NCI-H1436 (cell line): ENCODE measurements at regions not wholly inside any gene's neighbourhood (a gene's known extent, or its start where the extent isn't known, plus 50 kb on each side); places are given as distances from the start of the nearest gene placed in this dataset.

Experiments used
- DNase-seq: peaks from one replicate; lab custom pipeline; 2025; lab: John Stamatoyannopoulos, UW

DNA sequence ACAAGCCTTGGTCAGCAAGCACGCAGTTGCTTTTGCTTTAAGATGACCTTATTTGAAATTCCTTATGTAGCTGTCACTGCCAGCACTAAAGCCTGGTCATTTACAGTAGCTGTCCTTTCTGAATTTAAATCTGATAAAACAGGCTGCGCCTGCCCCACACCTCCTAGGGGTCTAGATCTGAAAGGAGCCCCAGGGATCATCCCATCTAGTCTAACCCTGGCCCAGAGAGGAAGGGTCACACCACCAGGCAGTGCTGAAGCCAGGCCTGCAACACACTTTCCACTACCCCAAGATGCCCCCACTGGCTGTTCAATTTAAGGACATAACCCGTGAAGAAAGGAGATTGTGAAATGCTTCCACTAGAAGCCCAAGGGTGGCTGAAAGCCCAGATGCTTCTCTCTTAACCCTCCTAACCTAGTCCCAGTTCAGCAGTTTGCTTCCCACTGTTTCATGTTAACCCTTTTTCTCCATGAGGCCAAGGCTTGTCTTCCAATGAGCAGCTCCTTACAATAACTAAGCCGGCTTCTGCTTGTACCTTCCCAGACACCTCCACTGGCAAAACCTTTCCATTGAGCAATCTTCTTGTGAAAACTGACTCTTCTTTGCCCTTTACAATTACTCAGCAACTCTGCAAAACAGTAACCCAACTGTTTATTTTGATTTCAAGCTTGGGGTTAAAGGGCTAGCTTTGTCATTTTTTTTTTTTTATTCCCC is 198.9 kb upstream of the LPP start:
- no peak for DNase-seq

DNA sequence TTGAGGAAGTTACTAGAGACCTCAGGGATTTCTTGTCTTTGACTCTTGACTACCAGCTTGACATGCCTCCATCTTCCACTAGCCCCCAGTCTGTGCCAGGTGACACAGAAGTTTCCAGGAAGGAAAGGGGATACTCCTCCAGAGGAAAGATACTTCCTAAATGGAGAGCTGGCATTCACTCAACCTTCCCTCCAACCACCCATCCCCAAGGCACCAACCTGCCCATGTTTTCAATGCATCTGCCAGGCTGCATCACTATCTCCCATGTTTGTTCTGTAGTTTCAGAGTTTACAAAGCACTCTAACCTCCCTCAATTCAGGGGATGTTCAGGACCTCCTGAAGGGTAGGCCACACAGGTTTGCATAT is 198.4 kb upstream of the LPP start:
- no peak for DNase-seq

DNA sequence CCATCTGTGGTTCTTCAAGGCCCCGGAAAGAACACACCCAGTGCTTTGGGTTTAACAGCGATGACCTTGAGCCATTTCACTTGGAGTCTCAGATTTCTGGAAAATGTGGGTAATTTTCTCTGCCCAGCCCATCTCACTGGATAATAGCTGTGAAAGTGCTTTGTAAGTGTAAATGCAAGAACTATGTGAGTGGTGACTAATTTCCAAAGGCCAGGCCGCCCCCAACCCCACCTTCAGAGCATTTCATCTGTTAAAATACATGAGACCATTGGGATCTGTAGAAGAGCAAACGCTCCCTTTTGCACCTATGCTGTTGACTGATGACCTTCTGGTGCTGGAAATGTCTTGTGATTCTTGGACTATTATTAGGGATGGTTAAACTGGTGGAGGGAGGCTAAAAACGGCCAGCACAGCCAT is 196.8 kb upstream of the LPP start:
- DNase-seq, result no peak

DNA sequence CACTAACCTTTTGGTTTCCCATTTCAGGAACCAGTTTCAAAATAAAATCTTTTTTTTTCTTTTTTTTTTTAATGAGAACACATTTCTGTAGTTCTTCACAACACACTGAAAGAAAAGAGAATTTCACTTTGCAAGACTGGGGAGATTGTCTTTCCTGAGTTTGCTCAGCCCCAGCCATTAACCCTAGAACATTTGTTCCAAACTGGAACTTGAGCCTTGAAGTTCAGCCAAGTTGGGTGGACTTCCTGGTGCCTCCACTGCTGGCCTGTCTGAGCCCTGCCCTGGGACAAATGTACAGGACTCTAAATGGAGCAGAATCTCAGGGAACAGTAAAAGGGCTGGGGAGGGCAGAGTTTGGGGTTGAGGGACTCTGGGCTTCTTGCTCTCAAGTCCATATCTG is 196.4 kb upstream of the LPP start:
- DNase-seq, result no peak

DNA sequence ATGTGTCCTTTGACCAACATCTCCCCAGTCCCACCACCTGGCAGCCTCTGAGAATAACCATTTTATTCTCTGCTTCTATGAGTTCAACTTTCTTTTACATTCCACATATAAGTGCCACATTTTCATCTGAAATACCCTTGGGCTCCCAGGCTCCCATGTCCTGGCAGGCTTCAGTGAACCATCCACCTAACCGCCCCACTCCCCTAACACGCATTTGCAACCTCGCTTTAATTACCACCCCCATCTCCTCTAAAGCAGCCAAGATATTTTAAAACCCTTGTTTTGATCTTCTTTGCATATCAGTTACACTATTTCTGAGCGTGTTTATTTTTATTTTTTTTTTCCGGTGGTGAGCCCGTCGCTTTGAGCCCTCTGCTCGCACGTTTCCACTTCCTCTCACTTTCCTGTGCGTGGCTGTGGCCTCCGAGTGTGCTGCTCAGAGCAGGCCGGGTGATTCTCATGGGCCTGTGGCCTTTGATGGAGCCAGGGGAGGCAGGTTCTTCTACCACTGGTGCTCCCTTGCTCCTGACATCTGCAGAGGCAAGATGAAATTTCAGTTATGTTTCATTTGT is 195.4 kb upstream of the LPP start:
- no peak for DNase-seq

DNA sequence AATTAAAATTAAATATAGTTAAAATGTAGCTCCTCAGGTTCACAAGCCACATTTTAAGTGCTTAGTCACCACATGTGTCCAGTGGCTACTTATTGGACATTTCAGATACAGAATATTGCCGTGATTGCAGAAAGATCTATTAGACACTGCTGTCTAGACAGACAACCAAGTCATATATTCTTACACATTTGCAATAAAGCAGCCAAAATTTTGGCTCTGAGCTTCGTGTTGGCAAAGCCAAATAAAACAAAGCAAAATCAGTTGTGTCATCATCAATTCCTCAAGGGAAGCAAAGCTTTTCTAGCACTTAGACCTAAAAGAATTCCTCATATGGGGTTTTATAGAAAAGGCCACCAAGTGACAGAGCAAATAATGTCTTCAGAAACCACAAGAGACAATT is 193.1 kb upstream of the LPP start:
- DNase-seq, result no peak

DNA sequence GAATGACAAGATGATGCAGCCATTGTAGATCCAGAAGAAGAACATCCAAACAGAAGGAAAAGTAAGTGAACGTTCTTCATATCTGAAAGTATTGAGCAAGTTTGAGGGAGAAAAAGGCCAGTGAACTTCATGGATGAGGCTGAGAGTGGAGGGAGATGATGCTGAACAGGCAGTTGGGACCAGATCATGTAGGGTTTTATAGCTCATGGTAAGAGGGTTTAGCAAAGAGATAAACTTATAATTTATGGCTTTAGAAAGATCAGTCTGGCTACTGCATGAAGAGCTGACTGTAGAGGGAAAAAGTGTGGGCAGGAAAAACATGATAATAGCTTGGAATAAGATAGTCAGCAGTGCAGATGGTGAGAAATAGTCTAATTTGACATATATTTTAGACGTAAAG is 192.6 kb upstream of the LPP start:
- no peak for DNase-seq

DNA sequence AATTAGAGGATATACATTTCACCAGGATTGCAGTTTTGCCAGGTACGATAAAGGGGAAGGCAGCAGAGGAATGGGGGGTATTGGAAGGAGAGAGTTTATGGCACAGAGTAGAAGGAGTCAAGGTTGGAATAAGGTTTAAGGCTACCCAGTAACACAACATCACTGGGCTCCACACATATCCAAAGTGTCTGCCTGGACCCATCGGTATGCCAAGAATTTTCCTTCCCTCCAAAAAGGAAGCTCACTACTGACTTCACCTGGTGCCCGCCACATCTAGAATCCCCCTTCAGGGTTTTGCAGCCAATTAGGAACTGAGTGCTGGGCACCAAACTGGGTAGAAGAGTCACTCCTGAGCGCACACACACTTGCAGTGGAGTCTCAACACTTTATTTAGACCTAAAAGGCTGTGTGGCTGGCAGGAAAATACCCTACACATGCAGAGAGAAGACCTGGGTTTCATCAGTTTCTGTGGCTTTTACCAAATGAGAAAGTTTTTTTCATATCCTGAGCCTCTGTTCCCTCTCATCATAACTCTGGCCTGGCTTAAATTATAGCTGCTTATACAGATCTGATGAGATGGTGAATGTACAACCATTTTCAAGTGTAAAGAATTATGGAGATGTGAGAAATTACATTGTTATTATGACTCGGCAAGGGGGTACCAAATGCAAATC is 190.8 kb upstream of the LPP start:
- no peak for DNase-seq

DNA sequence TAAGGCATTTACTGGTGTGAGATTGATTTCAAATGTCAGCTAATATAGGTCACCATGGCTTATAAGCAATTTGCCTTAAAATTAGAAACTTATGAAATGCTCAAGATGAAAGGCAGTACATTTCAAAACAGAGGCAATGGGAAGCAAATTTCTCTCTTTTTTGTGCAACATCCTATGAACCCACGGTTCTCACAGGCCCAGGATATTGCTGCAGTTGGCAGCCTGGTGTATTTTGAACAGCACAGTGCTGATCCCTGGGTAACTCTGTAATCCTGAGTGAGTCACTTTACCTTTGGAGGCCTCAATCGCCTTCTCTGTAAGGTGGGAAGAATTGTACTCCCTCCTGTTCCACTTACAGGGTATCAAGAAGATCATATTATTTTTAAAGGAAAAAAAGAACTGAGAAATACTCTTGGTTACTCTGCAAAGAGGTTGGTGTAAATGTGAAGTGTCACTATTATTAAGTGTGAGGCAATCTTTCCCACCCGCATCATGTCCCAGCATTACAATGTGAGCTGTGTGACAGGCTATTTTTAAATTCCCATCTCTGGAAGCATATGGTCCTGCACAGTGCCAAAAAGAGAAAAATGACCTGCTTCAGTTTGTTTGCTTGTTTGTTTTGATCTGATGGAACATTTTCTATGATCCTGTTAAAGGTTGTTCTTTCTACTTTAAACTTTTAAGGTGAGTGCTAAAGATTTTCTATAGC is 190.1 kb upstream of the LPP start:
- DNase-seq, result no peak

DNA sequence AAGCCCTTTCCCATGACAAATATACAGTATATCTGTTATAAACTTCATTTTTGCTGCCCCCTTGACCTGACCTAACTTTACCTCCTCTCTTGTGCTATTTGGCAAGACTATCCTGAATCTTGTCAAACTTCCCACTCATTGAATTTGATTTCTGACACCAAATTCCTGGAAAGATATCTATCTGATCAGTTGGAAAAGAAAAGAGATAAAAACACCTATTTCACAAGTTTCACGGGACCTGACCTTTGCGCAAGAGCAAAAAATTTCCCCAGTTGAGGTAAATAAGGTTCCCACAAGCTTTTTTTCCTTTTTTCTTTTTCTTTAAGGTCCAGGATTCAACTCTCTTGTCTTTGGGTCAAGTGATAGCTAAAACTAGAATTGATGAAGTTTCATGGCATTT is 189.2 kb upstream of the LPP start:
- no peak for DNase-seq

DNA sequence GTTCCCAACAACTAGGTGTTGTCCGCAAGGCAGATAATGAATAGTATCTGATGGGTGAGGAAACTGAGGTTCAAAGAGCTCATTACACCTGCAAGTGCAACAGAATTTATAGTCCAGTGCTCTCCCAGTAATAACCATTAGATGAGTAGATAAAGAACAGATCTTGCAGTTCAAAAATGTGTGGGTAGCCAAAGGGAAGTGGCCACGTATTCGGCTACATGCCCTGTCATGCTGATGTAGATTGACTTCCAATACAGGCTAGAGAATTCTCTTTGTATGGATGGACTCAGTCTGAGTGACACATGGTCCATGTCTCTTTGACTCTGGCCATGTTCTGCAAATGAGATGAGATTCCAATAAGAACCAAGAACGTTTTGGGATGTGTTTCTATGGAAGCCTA is 187.9 kb upstream of the LPP start:
- DNase-seq, result no peak

DNA sequence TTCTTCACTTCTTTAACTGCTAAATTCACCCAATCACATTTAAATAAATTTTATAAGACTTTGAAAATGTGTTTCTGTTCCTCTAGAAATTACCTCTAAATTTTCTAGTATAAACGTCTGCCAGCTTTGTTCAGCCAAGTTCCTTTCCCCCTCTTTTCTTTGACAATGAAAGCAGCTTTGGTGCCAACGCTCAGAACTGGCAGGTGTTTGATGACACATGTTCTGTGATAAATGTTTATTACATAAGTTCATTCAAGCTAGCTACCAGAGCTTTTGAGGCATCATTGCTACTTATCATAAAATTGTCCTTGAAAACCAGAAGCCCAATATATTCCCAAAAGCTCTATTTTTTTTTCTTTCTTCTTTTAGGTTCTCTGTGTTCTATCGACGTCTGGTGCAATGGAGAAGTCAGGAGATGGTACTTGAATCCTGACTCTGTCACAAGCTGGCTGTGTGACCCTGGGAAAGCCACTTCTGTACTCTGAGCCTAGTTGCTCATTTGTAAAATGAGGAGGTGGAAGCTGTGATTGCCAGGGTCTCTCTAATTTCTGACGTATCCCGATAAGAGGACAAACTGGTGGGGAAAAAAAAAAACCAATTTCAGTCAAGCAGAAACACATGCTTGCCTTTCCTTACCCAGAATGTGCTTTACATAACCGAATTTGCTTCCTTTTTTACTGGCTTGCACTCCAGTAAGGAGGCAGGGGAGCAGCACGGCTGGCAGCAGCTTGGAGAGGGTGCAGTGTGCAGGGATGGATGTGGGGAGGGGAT is 187.1 kb upstream of the LPP start:
- DNase-seq, result peak; percentile 19

DNA sequence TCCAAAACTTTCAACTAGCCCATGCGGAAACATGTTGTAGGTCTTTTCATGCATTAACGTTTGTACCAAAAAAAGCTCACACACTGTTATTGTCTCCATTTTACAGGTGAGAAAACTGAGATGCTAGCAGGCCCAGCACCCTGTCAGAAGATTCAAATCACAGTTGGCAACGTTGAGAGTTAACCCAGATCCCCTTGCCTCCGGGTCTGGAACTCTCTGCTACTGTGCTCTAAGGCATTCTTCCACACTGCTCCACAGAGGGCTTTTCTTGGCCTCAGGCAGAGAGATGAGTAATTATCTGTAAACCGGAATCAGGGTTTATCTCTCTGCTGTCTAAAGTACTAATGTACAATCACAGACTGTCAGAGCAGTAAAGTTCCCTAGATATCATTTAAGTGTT is 186.0 kb upstream of the LPP start:
- DNase-seq, result no peak

DNA sequence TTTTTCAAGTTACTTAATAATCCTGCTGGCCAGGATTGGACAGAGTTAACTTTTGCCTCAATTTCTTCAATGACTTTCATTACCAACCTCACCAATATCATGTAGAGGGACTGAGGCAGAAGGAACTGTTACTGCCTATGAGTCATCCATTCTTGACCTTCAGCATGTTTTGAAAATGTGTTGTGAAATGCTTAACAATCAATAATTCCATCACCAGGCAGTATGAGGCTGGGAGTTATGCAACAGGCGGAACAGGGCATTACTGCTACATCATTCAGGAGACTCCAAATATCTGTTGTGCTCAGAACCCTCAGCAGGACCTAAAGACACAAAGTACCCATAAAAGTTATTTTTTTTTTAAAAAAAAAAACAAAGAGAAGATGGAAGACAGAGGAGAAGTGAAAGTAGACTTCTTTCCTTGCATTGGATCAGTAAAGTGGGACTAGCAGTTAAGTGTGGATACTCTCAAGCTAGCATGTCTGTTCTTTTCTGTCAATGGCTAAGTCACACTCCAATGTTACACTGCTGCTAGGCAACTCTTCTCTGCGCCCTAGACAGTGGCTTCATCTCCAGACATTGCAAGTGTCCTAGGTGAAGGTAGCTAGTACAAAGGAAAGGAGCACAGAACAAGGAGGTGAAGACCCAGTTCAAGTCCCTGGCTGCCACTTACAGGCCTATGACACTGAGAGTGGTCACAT is 184.9 kb upstream of the LPP start:
- DNase-seq, result no peak

DNA sequence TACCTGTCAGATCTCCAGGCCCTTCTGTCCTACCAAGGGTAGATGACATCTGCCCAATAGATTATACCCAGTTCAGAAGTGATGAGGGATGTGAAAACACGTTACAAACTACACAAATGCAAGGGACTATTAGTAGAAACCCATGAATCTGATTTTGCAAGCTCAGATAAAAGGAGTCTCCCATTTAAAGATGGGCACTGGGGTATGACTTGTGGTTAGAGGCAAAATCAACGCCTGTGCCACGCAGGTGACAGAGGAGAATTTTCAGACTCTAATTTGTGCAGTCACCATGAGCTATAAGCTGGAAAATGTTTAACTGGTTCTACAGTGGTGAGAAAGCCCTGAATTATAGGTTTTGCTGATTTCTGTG is 184.4 kb upstream of the LPP start:
- no peak for DNase-seq

DNA sequence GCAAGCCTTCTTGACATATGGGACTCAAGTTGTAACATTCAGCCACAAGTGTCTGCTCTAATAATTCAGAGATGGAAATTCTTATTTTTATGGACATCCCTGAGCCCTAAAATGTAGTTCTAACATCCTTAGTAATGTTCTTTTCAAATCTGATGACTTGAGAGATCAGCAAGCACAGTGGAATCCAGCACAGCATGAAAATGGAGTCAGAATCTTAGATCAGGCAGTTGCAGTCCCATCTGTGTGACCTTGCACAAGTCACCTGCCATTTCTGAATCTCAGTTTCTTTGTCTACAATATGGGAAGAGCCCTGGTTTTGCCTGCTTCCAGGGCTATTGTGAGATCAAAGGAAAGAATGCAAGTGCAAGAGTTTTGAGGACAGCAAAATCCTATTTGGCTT is 183.9 kb upstream of the LPP start:
- DNase-seq, result no peak

DNA sequence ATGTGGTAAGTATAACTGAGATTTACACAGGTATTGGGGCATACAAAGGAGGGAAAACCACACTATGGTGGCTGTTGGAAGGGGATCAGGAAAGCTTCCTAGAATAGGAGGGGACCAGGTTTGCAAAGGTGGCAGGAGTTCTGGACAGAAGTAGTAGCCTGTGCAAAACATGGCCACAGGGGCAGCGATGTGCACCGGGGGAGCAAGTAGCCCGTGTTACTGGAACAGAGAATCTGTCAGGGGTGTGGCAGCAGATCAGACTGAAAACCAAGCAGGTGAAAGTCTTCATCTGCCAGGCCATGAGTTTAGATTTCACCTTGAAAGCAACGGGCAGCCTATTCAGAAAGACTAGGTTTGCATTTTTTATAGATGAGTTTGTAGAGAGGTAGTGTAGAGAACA is 182.3 kb upstream of the LPP start:
- DNase-seq, result no peak

DNA sequence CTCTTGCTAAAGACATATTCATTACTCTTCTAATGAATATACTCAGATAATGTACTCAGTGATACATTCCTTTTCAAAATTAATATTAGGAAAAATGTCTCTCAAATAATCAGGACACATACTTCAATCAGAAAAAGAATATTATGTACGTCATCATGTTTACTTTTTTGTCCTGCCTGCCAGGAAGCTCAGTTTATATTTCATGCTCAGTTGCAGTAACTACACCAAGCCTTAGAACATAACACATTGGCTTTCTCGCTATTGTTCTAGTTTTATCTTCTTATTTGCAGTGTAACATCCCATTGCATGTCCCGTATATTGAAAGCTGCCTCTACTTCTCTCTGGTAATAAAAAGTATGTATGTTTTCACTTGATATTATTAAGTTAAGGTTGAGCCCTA is 181.5 kb upstream of the LPP start:
- DNase-seq, result no peak

DNA sequence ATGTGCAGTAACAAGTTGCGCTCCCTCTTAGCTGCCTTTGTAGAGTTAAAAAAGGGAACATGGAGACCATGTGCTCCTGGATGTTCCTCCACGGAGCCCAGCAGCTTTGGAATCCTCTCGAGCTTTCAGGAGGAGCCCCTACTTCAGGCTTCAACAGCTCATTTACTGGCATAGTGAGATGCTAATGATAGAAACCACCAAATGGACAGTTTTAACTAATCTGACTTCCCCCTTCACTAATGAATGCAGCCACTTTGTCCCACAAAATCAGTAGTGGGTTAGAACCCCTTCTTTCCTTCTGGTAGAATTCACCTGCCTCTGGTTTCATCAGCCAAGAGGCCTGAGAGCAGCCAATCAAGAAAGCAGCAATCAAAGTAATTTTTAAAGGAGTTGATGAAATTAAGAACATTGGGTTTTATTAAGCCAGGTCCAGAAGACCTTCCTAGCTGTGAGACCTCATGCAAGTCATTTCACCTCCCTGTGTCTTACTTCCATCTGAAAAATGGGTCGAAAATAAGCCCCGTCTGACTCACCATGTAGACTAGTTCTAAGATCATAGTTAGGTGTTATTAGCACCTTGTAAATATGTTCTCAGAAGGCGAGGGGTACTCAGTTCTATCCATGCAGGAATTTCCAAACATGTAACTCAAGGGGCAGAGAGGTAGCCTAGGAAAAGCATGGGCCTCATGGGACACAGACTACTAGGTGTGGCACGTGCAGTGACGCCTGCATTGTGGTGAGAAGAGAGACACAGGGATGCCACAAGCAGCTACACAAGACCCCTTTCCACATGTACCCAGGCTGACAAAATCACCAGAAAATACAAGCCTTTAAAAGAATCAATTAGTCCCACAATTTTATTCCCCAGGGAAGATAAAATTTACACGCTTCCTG is 179.7 kb upstream of the LPP start:
- no peak for DNase-seq

DNA sequence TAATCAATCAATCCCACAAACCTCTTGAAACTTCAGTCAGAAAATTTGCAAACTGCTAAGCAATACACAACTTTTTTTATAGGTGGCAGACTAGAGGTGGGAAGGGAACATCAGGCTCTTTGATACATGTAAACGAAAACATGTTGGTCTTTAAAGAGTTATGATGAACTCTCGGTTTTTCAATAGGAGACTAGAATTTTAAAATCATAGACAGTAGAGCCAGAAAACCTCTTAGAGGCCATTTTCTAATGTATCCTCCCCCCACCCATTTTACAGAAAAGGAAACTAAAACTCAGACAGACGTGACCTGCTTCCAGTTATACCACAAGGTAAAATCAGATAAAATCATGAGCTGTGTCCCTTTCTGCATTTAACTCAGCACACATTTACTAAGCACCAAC is 179.1 kb upstream of the LPP start:
- no peak for DNase-seq
